HUES6 (cell line): ENCODE measurements at regions not wholly inside any gene's neighbourhood (a gene's known extent, or its start where the extent isn't known, plus 50 kb on each side); places are given as distances from the start of the nearest gene placed in this dataset.
"Not testable (repeated sequence)": the region's sequence is repeated elsewhere in the genome, so short reads cannot be mapped to it uniquely, and the experiment has no call there.

ENCODE experiments used
- H3K27ac ChIP-seq: 2 replicates; pipeline ENCODE4 v1.7.0; 2013; ENCODE audit warnings: low read depth, mild to moderate bottlenecking, low read length, inconsistent platforms
- H3K27me3 ChIP-seq: 2 replicates; pipeline ENCODE4 v1.6.1; 2013; ENCODE audit warnings: low read length; ENCODE audit not compliant: control insufficient read depth, insufficient read depth
- H3K36me3 ChIP-seq: 2 replicates; pipeline ENCODE4 v1.6.1; 2013; ENCODE audit warnings: low read length; ENCODE audit not compliant: control insufficient read depth, insufficient read depth
- H3K4me1 ChIP-seq: 2 replicates; pipeline ENCODE4 v1.6.1; 2013; ENCODE audit warnings: low read length; ENCODE audit not compliant: control insufficient read depth, insufficient read depth
- H3K4me3 ChIP-seq: 2 replicates; pipeline ENCODE4 v1.5.1; 2013; ENCODE audit warnings: low read depth, low read length
- H3K9ac ChIP-seq: one replicate; pipeline ENCODE4 v1.6.1; 2013; ENCODE audit warnings: mild to moderate bottlenecking, low read length
- H3K9me3 ChIP-seq: 2 replicates; pipeline ENCODE4 v1.6.1; 2013; ENCODE audit warnings: low read depth, low read length; ENCODE audit not compliant: control insufficient read depth, insufficient read depth

DNA sequence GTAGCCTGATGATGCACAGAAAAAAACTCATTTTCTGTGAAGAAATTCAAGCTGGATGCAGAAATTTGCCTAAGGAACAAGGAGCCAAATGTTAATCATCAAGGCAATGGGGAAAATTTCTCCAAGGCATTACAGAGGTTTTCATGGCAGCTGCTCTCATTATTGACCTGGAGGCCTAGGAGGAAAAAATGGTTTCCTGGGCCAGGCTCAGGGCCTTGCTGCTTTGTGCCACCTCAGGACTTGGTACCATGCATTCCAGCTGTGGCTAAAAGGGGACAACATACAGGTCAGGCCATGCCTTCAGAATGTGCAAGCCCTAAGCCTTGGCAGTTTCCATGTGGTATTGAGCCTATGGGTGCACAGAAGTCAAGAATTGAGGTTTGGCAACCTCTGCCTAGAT lies 1320.1 kb upstream of the MIR17HG start:
- H3K27me3 ChIP-seq = no peaks in the 10 kb centered on the region
- H3K27ac ChIP-seq = no peak overlapping the region
- no peaks in the 10 kb centered on the region for H3K4me1 ChIP-seq
- peaks cover 26% of the 10 kb centered on the region for H3K9me3 ChIP-seq
- no peaks in the 10 kb centered on the region for H3K36me3 ChIP-seq
- H3K4me3 ChIP-seq = no peak overlapping the region
- H3K9ac ChIP-seq = no peak overlapping the region

DNA sequence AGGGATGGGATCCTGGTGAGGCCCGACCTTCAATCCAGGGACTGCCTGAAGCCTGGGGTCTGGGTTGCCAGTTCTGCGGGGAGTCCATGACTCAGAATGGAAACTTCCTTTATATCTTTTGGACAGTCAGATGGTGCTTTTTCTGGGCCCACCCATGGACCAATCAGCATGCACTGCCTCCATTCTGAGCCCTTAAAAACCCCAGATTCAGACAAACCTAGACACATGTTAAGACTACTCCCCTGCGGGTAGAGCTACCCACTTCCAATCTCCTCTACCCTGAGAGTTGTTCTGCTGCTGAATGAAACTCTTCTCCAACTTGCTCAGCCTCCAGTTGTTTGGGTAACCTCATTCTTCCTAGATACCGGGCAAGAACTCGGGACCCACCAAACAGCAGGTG lies 1315.2 kb upstream of the MIR17HG start:
- H3K4me3 ChIP-seq = no peak overlapping the region
- peaks cover 19% of the 10 kb centered on the region for H3K9me3 ChIP-seq
- no peaks in the 10 kb centered on the region for H3K4me1 ChIP-seq
- no peak overlapping the region for H3K27ac ChIP-seq
- H3K36me3 ChIP-seq = no peaks in the 10 kb centered on the region
- H3K27me3 ChIP-seq = no peaks in the 10 kb centered on the region
- no peak overlapping the region for H3K9ac ChIP-seq

DNA sequence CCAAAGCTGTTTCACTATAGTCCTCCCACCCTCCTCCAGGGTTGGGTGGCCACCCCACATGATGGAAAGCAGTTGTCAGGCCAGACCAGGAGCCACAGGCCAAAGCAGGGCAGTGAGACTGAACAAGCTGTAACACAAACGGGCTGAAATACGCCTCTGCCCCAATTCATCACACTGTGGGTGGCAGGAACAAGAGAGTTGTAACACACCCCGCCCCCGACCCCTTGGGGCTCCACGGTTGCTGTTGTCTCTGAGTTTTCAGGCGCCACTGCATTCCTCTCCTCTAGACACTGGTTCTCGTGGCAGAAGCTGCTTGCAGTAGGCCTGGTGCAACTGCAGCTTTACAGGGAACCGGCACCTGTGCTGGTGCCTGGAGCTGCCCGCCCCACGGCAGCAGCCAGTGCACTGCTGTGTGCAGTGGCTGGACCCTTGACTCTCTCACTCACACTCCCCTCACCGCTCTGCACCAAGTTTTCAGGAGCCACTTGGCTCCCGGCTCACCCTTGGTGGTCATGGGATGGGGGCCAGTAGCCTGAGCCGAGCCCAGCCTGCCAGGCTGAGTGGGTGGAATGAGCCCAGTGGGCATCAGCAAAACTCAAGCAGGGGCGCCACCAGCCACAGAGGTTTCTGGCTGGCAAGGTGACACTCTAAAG lies 1314.5 kb upstream of the MIR17HG start:
- no peaks in the 10 kb centered on the region for H3K27me3 ChIP-seq
- H3K9me3 ChIP-seq = peaks cover 13% of the 10 kb centered on the region
- no peak overlapping the region for H3K9ac ChIP-seq
- no peaks in the 10 kb centered on the region for H3K36me3 ChIP-seq
- no peaks in the 10 kb centered on the region for H3K4me1 ChIP-seq
- H3K27ac ChIP-seq = no peak overlapping the region
- no peak overlapping the region for H3K4me3 ChIP-seq

DNA sequence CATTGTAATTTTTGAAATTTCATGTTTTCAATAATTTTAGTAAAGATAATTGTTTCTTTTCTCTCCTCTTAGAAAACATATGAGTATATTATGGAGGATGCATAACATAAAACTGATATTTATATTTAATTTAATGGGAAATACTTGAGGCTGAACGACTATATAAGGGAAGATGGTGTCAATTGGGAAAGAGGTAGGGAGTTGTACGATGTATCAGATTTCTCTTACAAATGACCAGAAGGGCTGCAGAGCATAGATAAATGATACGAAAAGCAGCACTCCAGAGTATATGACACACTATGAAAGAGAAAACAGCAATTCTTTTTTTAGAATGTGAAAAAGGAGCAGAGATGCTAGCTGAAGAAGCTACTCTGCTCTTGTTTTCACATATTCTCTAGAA lies 1308.0 kb upstream of the MIR17HG start:
- Histone ChIP-seq H3K4me1 (no peaks in the 10 kb centered on the region), H3K9me3 (peaks cover 11% of the 10 kb centered on the region), H3K4me3 (no peak overlapping the region), H3K27ac (no peak overlapping the region), H3K36me3 (no peaks in the 10 kb centered on the region), H3K9ac (no peak overlapping the region), H3K27me3 (no peaks in the 10 kb centered on the region)

DNA sequence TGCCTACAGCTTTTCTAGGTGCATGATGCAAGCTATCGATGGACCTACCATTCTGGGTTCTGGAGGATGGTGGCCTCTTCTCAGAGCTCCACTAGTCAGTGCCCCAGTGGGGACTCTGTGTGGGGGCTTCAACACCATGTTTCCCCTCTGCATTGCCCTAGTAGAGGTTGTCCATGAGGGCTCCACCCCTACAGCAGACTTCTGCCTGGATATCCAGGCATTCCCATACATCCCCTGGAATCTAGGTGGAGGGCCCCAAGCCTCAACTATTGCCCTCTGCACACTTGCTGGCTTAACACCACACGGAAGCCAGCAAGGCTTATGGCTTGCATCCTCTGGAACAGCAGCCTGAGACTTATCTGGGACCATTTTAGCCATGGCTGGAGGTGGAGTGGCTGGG lies 1299.9 kb upstream of the MIR17HG start:
- H3K4me1 ChIP-seq = no peaks in the 10 kb centered on the region

DNA sequence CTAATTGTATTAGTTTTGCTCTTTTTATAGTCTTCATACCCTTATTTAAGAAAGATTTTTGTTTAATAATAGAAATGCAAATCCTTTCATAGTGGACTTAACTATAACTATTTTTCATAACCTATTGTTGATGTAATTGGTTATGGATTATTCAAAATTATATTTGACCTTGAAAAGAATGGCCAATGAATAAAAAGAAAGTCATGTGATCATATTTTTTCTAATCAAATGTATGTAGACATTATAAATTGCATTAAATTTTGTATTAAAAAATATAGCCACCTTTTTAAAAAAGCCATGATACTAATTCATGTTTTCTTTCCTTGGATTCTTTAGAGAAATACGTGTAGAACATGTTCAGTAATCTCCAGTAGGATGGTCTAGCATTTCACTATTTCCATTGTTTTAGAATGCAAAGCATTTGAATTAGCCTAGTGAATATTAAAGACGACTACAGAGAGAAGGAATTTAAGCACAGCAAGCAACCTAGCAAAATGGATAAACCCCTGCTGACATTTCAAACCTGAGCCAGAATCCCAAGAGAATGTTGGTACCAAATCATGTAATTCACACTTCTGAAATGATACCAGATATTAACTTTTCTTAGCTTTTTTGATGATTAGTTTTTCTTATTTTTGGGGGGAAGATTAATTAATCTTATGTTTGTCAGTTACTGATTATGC lies 1297.4 kb upstream of the MIR17HG start:
- H3K9me3 ChIP-seq = peaks cover 34% of the 10 kb centered on the region
- no peak overlapping the region for H3K27ac ChIP-seq
- no peak overlapping the region for H3K4me3 ChIP-seq
- no peaks in the 10 kb centered on the region for H3K36me3 ChIP-seq
- no peak overlapping the region for H3K9ac ChIP-seq
- H3K4me1 ChIP-seq = peaks cover 3% of the 10 kb centered on the region
- H3K27me3 ChIP-seq = no peaks in the 10 kb centered on the region

More for the DNA sequence above, 1299.9 kb upstream of the MIR17HG start:
- Histone ChIP-seq H3K27ac (no peak overlapping the region), H3K9ac (no peak overlapping the region), H3K27me3 (no peaks in the 10 kb centered on the region), H3K4me3 (no peak overlapping the region), H3K36me3 (no peaks in the 10 kb centered on the region), H3K9me3 (peaks cover 38% of the 10 kb centered on the region)

DNA sequence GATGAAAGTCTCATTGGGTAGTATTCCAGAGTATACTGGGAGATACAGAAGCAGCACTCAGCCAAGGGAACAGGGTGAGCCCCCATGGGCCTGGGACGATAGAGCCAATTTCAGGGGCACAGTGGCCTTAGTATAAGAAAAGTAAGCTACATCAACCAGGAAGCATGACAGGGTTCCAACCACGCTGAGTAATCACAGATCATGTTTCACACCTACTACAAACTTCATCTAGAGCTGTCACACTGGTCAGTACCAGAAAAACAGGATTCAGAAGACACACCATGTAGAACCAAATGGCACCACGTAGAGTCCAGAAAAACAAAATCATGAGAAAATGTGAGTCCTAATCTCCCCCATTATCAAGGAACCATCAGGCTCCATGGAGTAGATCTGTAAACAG lies 1292.4 kb upstream of the MIR17HG start:
- no peaks in the 10 kb centered on the region for H3K9me3 ChIP-seq
- no peaks in the 10 kb centered on the region for H3K36me3 ChIP-seq
- no peak overlapping the region for H3K9ac ChIP-seq
- H3K4me3 ChIP-seq = no peak overlapping the region
- H3K4me1 ChIP-seq = peaks cover 4% of the 10 kb centered on the region
- H3K27me3 ChIP-seq = no peaks in the 10 kb centered on the region
- H3K27ac ChIP-seq = no peak overlapping the region

DNA sequence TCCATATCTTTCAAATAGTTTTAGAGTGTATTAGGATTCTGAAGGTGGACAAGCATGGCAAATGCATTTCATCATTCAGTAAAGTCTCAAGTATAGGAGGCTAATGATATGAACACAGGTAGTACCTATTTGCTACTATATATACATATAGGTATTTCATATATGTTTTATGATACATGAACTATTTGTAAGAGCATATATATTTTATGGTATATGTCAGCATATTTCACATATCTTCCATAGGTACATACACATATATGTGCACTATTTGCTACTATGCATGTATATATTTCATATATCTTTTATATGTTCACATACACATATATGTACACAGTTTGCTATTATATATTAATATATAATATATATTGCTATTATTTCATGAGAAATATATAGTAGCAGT lies 1291.7 kb upstream of the MIR17HG start:
- H3K4me3 ChIP-seq = no peak overlapping the region

DNA sequence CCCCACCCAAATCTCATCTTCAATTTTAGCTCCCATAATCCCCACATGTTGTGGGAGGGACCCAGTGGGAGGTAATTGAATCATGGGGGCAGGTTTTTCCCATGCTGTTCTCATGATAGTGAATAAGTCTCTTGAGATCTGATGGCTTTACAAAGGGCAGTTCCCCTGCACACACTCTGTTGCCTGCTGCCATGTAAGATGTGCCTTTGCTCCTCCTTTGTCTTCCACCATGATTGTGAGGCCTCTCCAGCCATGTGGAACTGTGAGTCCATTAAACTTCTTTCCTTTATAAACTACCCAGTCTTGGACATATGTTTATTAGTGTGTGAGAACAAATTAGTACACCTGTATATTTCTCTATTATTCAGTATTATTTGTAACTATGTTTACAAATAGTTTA lies 1283.3 kb upstream of the MIR17HG start:
- H3K9ac ChIP-seq, H3K9me3 ChIP-seq, H3K4me1 ChIP-seq, H3K27me3 ChIP-seq, H3K27ac ChIP-seq, H3K4me3 ChIP-seq, H3K36me3 ChIP-seq: not testable (repeated sequence)

More for the DNA sequence above, 1291.7 kb upstream of the MIR17HG start:
- H3K9me3 ChIP-seq = no peaks in the 10 kb centered on the region
- H3K4me1 ChIP-seq = peaks cover 4% of the 10 kb centered on the region
- no peak overlapping the region for H3K9ac ChIP-seq
- no peaks in the 10 kb centered on the region for H3K36me3 ChIP-seq
- no peak overlapping the region for H3K27ac ChIP-seq
- no peaks in the 10 kb centered on the region for H3K27me3 ChIP-seq

DNA sequence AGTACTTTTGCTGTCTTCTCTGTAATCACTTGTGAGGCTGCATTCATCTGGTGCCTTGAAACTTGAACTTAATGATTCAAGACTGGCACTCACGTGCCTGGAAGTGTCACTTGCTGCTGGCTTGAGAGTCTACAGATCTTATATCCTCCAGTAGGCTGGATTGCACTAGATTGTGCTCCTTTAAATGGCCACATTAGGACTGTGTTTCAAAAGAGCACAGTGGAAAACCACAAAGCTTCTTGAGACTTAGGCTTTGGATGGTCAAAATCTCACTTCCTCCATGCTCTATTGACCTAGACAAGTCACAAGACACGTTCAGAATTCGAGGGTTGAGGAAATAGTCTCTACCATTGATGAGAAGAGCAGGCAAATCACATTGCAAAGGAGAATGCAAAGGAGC lies 1278.8 kb upstream of the MIR17HG start:
- Histone ChIP-seq H3K9ac (no peak overlapping the region), H3K27ac (no peak overlapping the region), H3K4me1 (no peaks in the 10 kb centered on the region), H3K9me3 (no peaks in the 10 kb centered on the region), H3K4me3 (no peak overlapping the region), H3K27me3 (no peaks in the 10 kb centered on the region), H3K36me3 (no peaks in the 10 kb centered on the region)

DNA sequence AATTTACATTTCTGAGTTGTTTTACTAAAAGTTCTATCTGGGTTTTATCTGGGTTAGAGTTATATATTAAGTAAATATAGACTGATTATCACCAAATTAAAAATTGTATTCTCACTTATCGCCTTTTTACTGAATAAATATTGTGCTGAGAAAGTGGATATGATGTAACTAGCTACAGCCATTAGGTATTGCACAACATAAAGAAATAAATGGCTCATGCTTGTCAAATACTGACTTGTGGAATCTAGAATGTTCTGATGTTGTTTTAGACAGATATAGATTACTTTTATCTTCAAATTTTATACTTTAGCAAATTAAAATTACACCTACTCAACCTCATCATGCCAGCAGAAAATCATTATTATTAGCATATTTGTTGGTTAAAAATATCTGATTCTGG lies 1277.1 kb upstream of the MIR17HG start:
- Histone ChIP-seq H3K9me3 (no peaks in the 10 kb centered on the region), H3K9ac (no peak overlapping the region), H3K27me3 (no peaks in the 10 kb centered on the region), H3K4me3 (no peak overlapping the region), H3K36me3 (no peaks in the 10 kb centered on the region), H3K4me1 (no peaks in the 10 kb centered on the region), H3K27ac (no peak overlapping the region)
